Heart right ventricle (tissue), 16 donors: ENCODE measurements at regions not wholly inside any gene's neighbourhood (a gene's known extent, or its start where the extent isn't known, plus 50 kb on each side); places are given as distances from the start of the nearest gene placed in this dataset.

Source experiments
- ATAC-seq, 8 donors: fragments of 200-7000 bp; cut with Tn5 transposase; one replicate each; pipeline ENCODE4 v1.9.1; 2020; ENCODE audit warnings: mild to moderate bottlenecking in 8 of 8, moderate library complexity in 8 of 8, moderate number of reproducible peaks in 1 of 8
- DNase-seq, 2 donors: peaks; one replicate each; pipeline ENCODE4 v3.0.0-alpha.2; 2020
- H3K27ac ChIP-seq, 10 donors: fragments of 200-600 bp; sonication (generic) in 2 of 10; one replicate each; pipeline versions ENCODE4 v1.5.0 to v1.8.0; 2020 to 2022; ENCODE audit warnings: mild to moderate bottlenecking in 3 of 10
- H3K27me3 ChIP-seq, 7 donors: fragments of 200-600 bp; one replicate each; pipeline ENCODE4 v1.8.0; 2021 to 2022; ENCODE audit warnings: mild to moderate bottlenecking in 2 of 7
- H3K36me3 ChIP-seq, 9 donors: fragments of 200-600 bp; sonication (generic) in 1 of 9; one replicate each; pipeline versions ENCODE4 v1.5.0 to v1.8.0; 2020 to 2022; ENCODE audit warnings: mild to moderate bottlenecking in 2 of 9
- H3K4me1 ChIP-seq, 9 donors: fragments of 200-600 bp; sonication (generic) in 1 of 9; one replicate each; pipeline versions ENCODE4 v1.5.0 to v1.8.0; 2020 to 2022; ENCODE audit warnings: mild to moderate bottlenecking in 4 of 9
- H3K4me3 ChIP-seq, 10 donors: fragments of 200-600 bp; sonication (generic) in 2 of 10; one replicate each; pipeline versions ENCODE4 v1.5.0 to v1.8.0; 2020 to 2022; ENCODE audit warnings: mild to moderate bottlenecking in 7 of 10, moderate library complexity in 2 of 10
- H3K9me3 ChIP-seq, 11 donors: fragments of 200-600 bp in 10 of 11; sonication (generic) in 2 of 11; one replicate each; pipeline versions ENCODE4 v1.5.0 to v1.8.0; 2013 to 2022; ENCODE audit warnings: mild to moderate bottlenecking in 2 of 11, control low read depth in 1 of 11, moderate library complexity in 1 of 11
- WGBS, 2 donors: extraction: QIAGEN DNeasy Blood & Tissue Kit; methylation state at CpG; one replicate each; pipeline ENCODE4 v1.1.7; 2013; ENCODE audit warnings: inconsistent platforms in 1 of 2; 5-methylcytosine and 5-hydroxymethylcytosine counted together
- intact Hi-C, 10 donors: fragments of 100-400 bp; cut with DNase I; formaldehyde crosslinking; loops; one replicate each; pipeline versions ENCODE4 v1.11.1 to v1.14.2; 2022
- TF ChIP-seq, protein P1 (sequence below), 9 donors: fragments of 200-600 bp; sonication (generic) in 2 of 9; IDR thresholded peaks; one replicate each; pipeline versions ENCODE4 v1.5.0 to v1.8.0; 2021 to 2022; ENCODE audit warnings: antibody characterized with exemption in 9 of 9, mild to moderate bottlenecking in 5 of 9, moderate library complexity in 1 of 9
- donor health status: Arrhythmogenic right ventricular cardiomyopathy.
- donor health status: ischemic (EF 13 %, LVEDD 7.1; RV severe dilation, severe dysfunction).
- donor health status: healthy with polysubstance abuse.
- donor health status: DM: no; HTN: yes; CAD: no.
- donor health status: DM: no; HTN: no; CAD: no.
- donor health status: ischemic (EF 25% LVEDD 6.9; RV normal size, moderate dysfunction).
- donor health status: ischemic (EF 25% LVEDD 5.7; RV mildly dilated, moderate dysfunction).
- donor health status: healthy.
- donor health status: DM: yes; HTN: yes; CAD: no.
- donor health status: Ischemic cardiomyopathy.
- donor health status: ischemic (EF 35%, LVEDD 5.7; RV mildly dilated, moderate dysfunction).
- donor health status: nonischemic (EF 11% LVEDD 7.7; RV severe dilation, severe dysfunction).
- donor health status: DM: yes; HTN: yes; CAD: no.
- donor health status: PGD.
- donor health status: ischemic (EF 29% LVEDD 5.4; RV normal size, mild dysfunction).
- donor health status: nonischemic (EF 23%, LVEDD 6.1; RV moderate dilation, normal function).

DNA sequence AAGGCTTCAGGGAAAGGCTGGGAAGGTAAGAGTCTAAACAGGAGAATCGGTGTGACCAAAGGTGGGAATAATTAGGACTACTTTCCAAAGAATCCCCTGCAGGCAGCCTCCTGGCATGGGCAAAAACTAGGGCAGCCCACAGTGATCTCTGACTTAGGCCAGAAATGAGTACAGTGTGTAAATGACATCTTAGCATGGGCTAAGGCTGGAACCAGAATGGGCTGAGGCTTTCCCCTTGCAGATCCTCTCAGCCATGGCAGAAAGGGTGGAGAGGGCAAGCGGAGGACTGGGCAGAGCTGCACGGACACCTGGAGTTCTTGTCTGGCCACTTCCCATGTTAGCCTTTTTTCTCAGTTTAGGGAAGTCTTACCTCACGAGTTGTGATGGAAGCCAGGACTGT lies 69.9 kb upstream of the FOXQ1 start:
- Histone ChIP-seq H3K4me1 (peaks cover 0 to 6% (median 0%) of the 10 kb centered on the region in 9 donors), H3K9me3 (no peaks in the 10 kb centered on the region), H3K27ac (no peak overlapping the region), H3K27me3 (peaks cover 0 to 47% (median 24%) of the 10 kb centered on the region in 7 donors), H3K36me3 (no peaks in the 10 kb centered on the region), H3K4me3 (no peak overlapping the region)
- no peak for DNase-seq
- ATAC-seq, result no peak
- TF ChIP-seq, protein P1, sequence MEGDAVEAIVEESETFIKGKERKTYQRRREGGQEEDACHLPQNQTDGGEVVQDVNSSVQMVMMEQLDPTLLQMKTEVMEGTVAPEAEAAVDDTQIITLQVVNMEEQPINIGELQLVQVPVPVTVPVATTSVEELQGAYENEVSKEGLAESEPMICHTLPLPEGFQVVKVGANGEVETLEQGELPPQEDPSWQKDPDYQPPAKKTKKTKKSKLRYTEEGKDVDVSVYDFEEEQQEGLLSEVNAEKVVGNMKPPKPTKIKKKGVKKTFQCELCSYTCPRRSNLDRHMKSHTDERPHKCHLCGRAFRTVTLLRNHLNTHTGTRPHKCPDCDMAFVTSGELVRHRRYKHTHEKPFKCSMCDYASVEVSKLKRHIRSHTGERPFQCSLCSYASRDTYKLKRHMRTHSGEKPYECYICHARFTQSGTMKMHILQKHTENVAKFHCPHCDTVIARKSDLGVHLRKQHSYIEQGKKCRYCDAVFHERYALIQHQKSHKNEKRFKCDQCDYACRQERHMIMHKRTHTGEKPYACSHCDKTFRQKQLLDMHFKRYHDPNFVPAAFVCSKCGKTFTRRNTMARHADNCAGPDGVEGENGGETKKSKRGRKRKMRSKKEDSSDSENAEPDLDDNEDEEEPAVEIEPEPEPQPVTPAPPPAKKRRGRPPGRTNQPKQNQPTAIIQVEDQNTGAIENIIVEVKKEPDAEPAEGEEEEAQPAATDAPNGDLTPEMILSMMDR (IDR thresholded peaks at IDR 0.05), result no peak
- intact Hi-C loops, result no loop called here
- WGBS, 2 donors, result 74 to 77% methylated on average over 4 of the region's 4 CpGs

DNA sequence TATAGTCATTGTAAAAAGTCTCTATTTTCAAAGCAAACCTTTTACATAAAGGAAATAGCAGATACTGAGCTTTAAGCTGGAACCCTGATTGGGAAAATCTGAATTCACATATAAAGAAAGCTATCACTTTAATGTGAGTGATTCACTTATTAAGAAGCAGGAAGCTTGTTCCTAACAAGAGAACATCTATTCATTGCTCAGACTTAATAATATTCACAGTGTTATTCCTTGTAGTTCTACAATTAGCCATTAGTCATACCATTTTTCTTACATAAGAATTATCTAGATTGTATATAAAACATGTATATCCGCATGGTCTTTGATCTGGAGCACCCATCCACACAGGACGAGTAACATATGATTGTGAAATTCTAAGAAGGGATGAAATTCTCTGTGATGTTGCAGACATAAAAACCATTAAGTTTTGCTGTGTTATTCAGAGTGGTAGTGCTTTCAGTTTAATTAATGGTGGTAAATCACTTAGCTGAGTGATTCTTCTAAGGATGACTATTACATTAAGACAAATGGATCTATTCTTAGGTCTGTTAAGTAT lies 71.1 kb upstream of the FOXQ1 start:
- H3K27me3 ChIP-seq, result peaks cover 0 to 51% (median 33%) of the 10 kb centered on the region in 7 donors
- no peak overlapping the region for H3K27ac ChIP-seq
- no peaks in the 10 kb centered on the region for H3K9me3 ChIP-seq
- no peak for ATAC-seq
- H3K4me3 ChIP-seq, result no peak overlapping the region
- H3K36me3 ChIP-seq, result no peaks in the 10 kb centered on the region
- intact Hi-C loops, result no loop called here
- 78 to 90% methylated on average over 2 of the region's 2 CpGs for WGBS, 2 donors
- DNase-seq, result no peak
- H3K4me1 ChIP-seq, result peaks cover 0 to 6% (median 0%) of the 10 kb centered on the region in 9 donors
- TF ChIP-seq, protein P1 (IDR thresholded peaks at IDR 0.05), result no peak

DNA sequence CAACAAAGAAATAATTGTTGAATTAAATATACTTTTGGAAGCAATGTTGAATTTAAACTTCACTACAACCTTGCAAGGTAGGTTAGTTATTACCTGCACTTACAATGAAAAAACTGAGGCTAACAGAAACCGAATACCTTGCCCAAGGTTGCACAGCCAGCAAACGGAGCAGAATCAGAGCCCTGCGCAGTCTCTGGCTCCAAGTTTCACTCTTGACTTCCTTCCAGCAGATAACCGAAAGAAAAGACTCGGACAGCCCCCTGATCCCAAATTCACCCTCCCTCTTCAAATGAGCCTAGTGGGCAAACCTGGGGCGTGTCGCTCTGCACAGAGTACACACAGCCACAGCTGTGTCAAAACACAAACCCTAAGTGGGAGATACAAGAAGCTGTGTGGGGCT lies 72.1 kb upstream of the FOXQ1 start:
- Histone ChIP-seq H3K4me1 (peaks cover 0 to 6% (median 0%) of the 10 kb centered on the region in 9 donors), H3K27me3 (peaks cover 0 to 47% (median 34%) of the 10 kb centered on the region in 7 donors), H3K9me3 (no peaks in the 10 kb centered on the region), H3K4me3 (no peak overlapping the region), H3K27ac (no peak overlapping the region), H3K36me3 (no peaks in the 10 kb centered on the region)
- intact Hi-C loops, result no loop called here
- WGBS, 2 donors, result 76 to 81% methylated on average over 7 of the region's 7 CpGs
- DNase-seq (no peak), ATAC-seq (no peak)
- TF ChIP-seq, protein P1 (IDR thresholded peaks at IDR 0.05), result no peak

DNA sequence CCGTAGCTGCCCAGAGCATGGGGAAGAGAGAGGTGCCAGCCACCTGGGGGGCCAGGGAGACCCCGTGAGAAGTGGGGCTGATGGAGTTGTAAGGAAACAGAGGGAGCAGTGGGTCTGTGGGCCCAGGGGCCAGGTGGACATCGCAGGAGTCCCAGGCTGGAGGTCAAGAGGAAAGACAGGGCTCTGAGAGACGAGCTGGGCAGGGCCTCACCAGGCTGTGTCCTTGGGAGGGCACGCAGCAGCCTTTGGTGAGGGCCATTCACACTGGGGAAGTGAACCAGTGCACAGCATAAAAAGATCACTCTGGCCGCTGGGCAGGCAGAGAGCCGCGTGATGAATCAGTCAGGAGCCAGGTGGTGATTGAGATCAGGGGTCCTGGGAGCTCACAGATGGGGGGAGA lies 73.9 kb upstream of the FOXQ1 start:
- no peaks in the 10 kb centered on the region for H3K9me3 ChIP-seq
- no peaks in the 10 kb centered on the region for H3K36me3 ChIP-seq
- DNase-seq, result no peak
- H3K4me1 ChIP-seq, result peaks cover 0 to 6% (median 0%) of the 10 kb centered on the region in 9 donors
- H3K27me3 ChIP-seq, result peaks cover 0 to 53% (median 35%) of the 10 kb centered on the region in 7 donors
- ATAC-seq, result no peak
- no peak overlapping the region for H3K4me3 ChIP-seq
- no peak overlapping the region for H3K27ac ChIP-seq
- TF ChIP-seq, protein P1 (IDR thresholded peaks at IDR 0.05), result no peak
- intact Hi-C loops, result no loop called here
- WGBS, 2 donors, result 83% methylated on average over 8 of the region's 8 CpGs
